ENCODE measurements at regions not wholly inside any gene's neighbourhood (a gene's known extent, or its start where the extent isn't known, plus 50 kb on each side); places are given as distances from the start of the nearest gene placed in this dataset.

GRCh38 chr13:62171697-62172096, 756.0 kb upstream of the PCDH20 start (continued):
- no peak for TF ChIP-seq REST (IDR thresholded peaks at IDR 0.05; ENCODE audit: borderline replicate concordance in 1 of 2, low read depth in 1 of 2, low read length in 2 of 2)

GRCh38 chr13:62168891-62169290, 753.2 kb upstream of the PCDH20 start:
- no TSS peak for BruUV-seq (replicated peaks)
- no peak overlapping the region for H3K9ac ChIP-seq (ENCODE audit: insufficient read depth, low read depth, low read length)
- DNase-seq (ENCODE audit: low spot score) (no peak), FAIRE-seq (no peak), ATAC-seq (no peak)
- no peak overlapping the region for H3K4me2 ChIP-seq (ENCODE audit: low read depth, low read length)
- WGBS (ENCODE audit: low lambda C conversion rate): 0% methylated on average over 1 of the region's 13 CpGs
- H3K36me3 ChIP-seq (replicated peaks in 1 of 2; ENCODE audit: control insufficient read depth in 1 of 2, insufficient read depth in 2 of 2, low read length in 2 of 2): no peaks in the 10 kb centered on the region
- no peaks in the 10 kb centered on the region for H3K79me2 ChIP-seq (ENCODE audit: insufficient read depth, low read length)
- no peak overlapping the region for H3K4me3 ChIP-seq (replicated peaks in 1 of 3; ENCODE audit: insufficient read depth in 1 of 3, low read depth in 2 of 3, low read length in 3 of 3)
- no peaks in the 10 kb centered on the region for H4K20me1 ChIP-seq (ENCODE audit: insufficient read depth, low read length)
- no peaks in the 10 kb centered on the region for H3K9me3 ChIP-seq (ENCODE audit: low read length)
- POLR2A ChIA-PET: no interaction called here
- no peaks in the 10 kb centered on the region for H3K4me1 ChIP-seq (ENCODE audit: insufficient read depth, low read length)
- H2AFZ ChIP-seq (ENCODE audit: low read length): no peak overlapping the region
- CTCF ChIA-PET (ENCODE audit: low intra/inter-chr PET ratio, low total read pairs): no interaction called here
- intact Hi-C loops (cut with micrococcal nuclease; ENCODE audit: unreplicated experiment) (no loop called here), in situ Hi-C loops (cut with HindIII; ENCODE audit: extremely low pct_ligation_motif_present, low pct_unique_long_range_greater_than_20kb) (no loop called here)
- H3K27me3 ChIP-seq (ENCODE audit: control insufficient read depth in 1 of 2, insufficient read depth in 2 of 2, low read length in 2 of 2): no peaks in the 10 kb centered on the region
- no peak overlapping the region for H3K27ac ChIP-seq (ENCODE audit: extremely low read length, insufficient read depth, low read length)
- TF ChIP-seq ZNF124 (CRISPR knock-in tag; IDR thresholded peaks at IDR 0.05) (no peak), ZNF513 (CRISPR knock-in tag; conservative IDR thresholded peaks at IDR 0.05) (no peak), SMAD9 (CRISPR knock-in tag; IDR thresholded peaks at IDR 0.05) (no peak), WIZ (CRISPR knock-in tag; IDR thresholded peaks at IDR 0.05) (no peak), ZNF383 (CRISPR knock-in tag; IDR thresholded peaks at IDR 0.05; ENCODE audit: borderline replicate concordance) (no peak), ZNF207 (IDR thresholded peaks at IDR 0.05; ENCODE audit: borderline replicate concordance) (no peak), ZNF468 (CRISPR knock-in tag; IDR thresholded peaks at IDR 0.05) (no peak), ZBTB26 (CRISPR knock-in tag; IDR thresholded peaks at IDR 0.05; ENCODE audit: borderline replicate concordance) (no peak), BRD4 (CRISPR knock-in tag; IDR thresholded peaks at IDR 0.05) (no peak), ZNF784 (CRISPR knock-in tag; IDR thresholded peaks at IDR 0.05; ENCODE audit: borderline replicate concordance) (no peak), ZNF619 (CRISPR knock-in tag; IDR thresholded peaks at IDR 0.05) (no peak), ZNF737 (CRISPR knock-in tag; IDR thresholded peaks at IDR 0.05; ENCODE audit: borderline replicate concordance) (no peak), TBP (CRISPR knock-in tag; IDR thresholded peaks at IDR 0.05) (no peak), BORCS8-MEF2B (CRISPR knock-in tag; IDR thresholded peaks at IDR 0.05) (no peak), ZNF747 (CRISPR knock-in tag; IDR thresholded peaks at IDR 0.05; ENCODE audit: borderline replicate concordance) (no peak)
